HCT116 (cell line): ENCODE measurements at regions not wholly inside any gene's neighbourhood (a gene's known extent, or its start where the extent isn't known, plus 50 kb on each side); places are given as distances from the start of the nearest gene placed in this dataset.

Experiments used
- ATAC-seq: fragments of 200-7000 bp; cut with Tn5 transposase; 2 replicates; pipeline ENCODE4 v1.9.1; 2020; ENCODE audit warnings: mild to moderate bottlenecking, moderate library complexity
- BruUV-seq: library from RNA; stranded (reverse); fragments of 400-500 nt; replicated peaks from 2 replicates; lab custom pipeline; 2021; lab: Mats Ljungman, UMichigan
- CTCF ChIA-PET: fragments of 300-600 bp; sonication (Branson Sonifier 250); formaldehyde crosslinking; loops from one replicate; lab custom pipeline; 2021; ENCODE audit warnings: antibody characterized with exemption; lab: Charles Lee
- POLR2A ChIA-PET: fragments of 300-600, 350-600 bp; sonication (Branson Sonifier 250); formaldehyde crosslinking; loops from one replicate; lab custom pipeline; 2021; ENCODE audit warnings: antibody characterized with exemption; lab: Charles Lee
- RAD21 ChIA-PET, 2 experiments: fragments of 300-600 bp; sonication (Branson Sonifier 250); formaldehyde crosslinking; loops; one replicate each; lab custom pipeline; 2023; ENCODE audit warnings: low total read pairs in 2 of 2; ENCODE audit not compliant: uncharacterized antibody in 2 of 2, unreplicated experiment in 2 of 2, low non-redundant PET in 1 of 2; lab: Charles Lee
- DNase-seq: peaks from one replicate; pipeline ENCODE4 v3.0.0-alpha.2; 2010; ENCODE audit warnings: low read depth, low spot score
- H2AFZ ChIP-seq: fragments of 200-600 bp; shearing (Covaris generic), sonication (generic); 2 replicates; pipeline ENCODE4 v1.6.1; 2017; ENCODE audit warnings: low read depth, mixed run types, mixed read lengths, antibody characterized with exemption, low read length; ENCODE audit not compliant: poor library complexity, severe bottlenecking
- H3K27ac ChIP-seq: 2 replicates; pipeline ENCODE4 v1.5.1; 2012; ENCODE audit warnings: low read depth, low read length
- H3K27me3 ChIP-seq: fragments of 200-600 bp; sonication (generic); 2 replicates; pipeline ENCODE4 v1.6.1; 2016; ENCODE audit warnings: mixed run types, low read length, mixed read lengths; ENCODE audit not compliant: insufficient read depth
- H3K36me3 ChIP-seq, 2 experiments: fragments of 200-500 bp in 1 of 2; fragments of 200-600 bp in 1 of 2; sonication (Bioruptor generic) in 1 of 2; sonication (generic) in 1 of 2; 2 replicates each; pipeline versions ENCODE4 v1.5.1 to v1.6.1; 2014 to 2016; ENCODE audit warnings: low read length in 2 of 2, inconsistent platforms in 1 of 2, mixed read lengths in 1 of 2, mixed run types in 1 of 2; ENCODE audit not compliant: insufficient read depth in 2 of 2, control insufficient read depth in 1 of 2
- H3K4me1 ChIP-seq, 2 experiments: fragments of 200-600 bp in 1 of 2; sonication (generic) in 1 of 2; 2 replicates each; pipeline versions ENCODE4 v1.5.1 to v1.6.1; 2012 to 2017; ENCODE audit warnings: low read length in 2 of 2, inconsistent platforms in 1 of 2, mild to moderate bottlenecking in 1 of 2, mixed read lengths in 1 of 2, mixed run types in 1 of 2, moderate library complexity in 1 of 2; ENCODE audit not compliant: insufficient read depth in 2 of 2, control insufficient read depth in 1 of 2
- H3K4me2 ChIP-seq: fragments of 200-600 bp; sonication (generic); 2 replicates; pipeline ENCODE4 v1.6.1; 2017; ENCODE audit warnings: mixed run types, low read length, mixed read lengths
- H3K4me3 ChIP-seq, 2 experiments: fragments of 200-600 bp in 1 of 2; sonication (generic) in 1 of 2; replicated peaks in 1 of 2; 2 replicates each; pipeline ENCODE4 v1.5.1; 2011 to 2016; ENCODE audit warnings: low read length in 2 of 2, control low read depth in 1 of 2, low read depth in 1 of 2, mild to moderate bottlenecking in 1 of 2, mixed read lengths in 1 of 2, mixed run types in 1 of 2
- H3K79me2 ChIP-seq: fragments of 200-600 bp; sonication (generic); 2 replicates; pipeline ENCODE4 v1.6.1; 2017; ENCODE audit warnings: mild to moderate bottlenecking, mixed run types, low read length, moderate library complexity, mixed read lengths; ENCODE audit not compliant: insufficient read depth
- H3K9ac ChIP-seq: fragments of 200-600 bp; sonication (generic); 2 replicates; pipeline ENCODE4 v1.6.1; 2016; ENCODE audit warnings: low read length, mixed read lengths
- H3K9me2 ChIP-seq: fragments of 200-600 bp; sonication (generic), shearing (Covaris generic); 2 replicates; pipeline ENCODE4 v1.6.1; 2017; ENCODE audit warnings: mixed run types, mild to moderate bottlenecking, moderate library complexity; ENCODE audit not compliant: insufficient read depth
- H3K9me3 ChIP-seq, 2 experiments: fragments of 200-500 bp in 1 of 2; fragments of 200-600 bp in 1 of 2; sonication (Bioruptor generic) in 1 of 2; sonication (generic) in 1 of 2; 2 replicates each; pipeline ENCODE4 v1.6.1; 2014 to 2017; ENCODE audit warnings: low read length in 2 of 2, mixed read lengths in 2 of 2, inconsistent platforms in 1 of 2, low read depth in 1 of 2, mild to moderate bottlenecking in 1 of 2, mixed run types in 1 of 2, moderate library complexity in 1 of 2; ENCODE audit not compliant: control insufficient read depth in 1 of 2, insufficient read depth in 1 of 2
- H4K20me1 ChIP-seq: fragments of 200-600 bp; sonication (generic), shearing (Covaris generic); 2 replicates; pipeline ENCODE4 v1.6.1; 2017; ENCODE audit warnings: mixed run types, mild to moderate bottlenecking, moderate library complexity; ENCODE audit not compliant: insufficient read depth
- CBX3 ChIP-seq: IDR thresholded peaks from 2 replicates; pipeline ENCODE4 v1.6.1; 2012; ENCODE audit warnings: low read depth
- EGR1 ChIP-seq: IDR thresholded peaks from 2 replicates; pipeline ENCODE4 v1.6.1; 2012; ENCODE audit warnings: low read depth
- ELF1 ChIP-seq: IDR thresholded peaks from 2 replicates; pipeline ENCODE4 v1.6.1; 2012; ENCODE audit warnings: low read depth, borderline replicate concordance
- EZH2 ChIP-seq: fragments of 200-600 bp; sonication (generic); IDR thresholded peaks from 2 replicates; pipeline ENCODE4 v1.6.1; 2017; ENCODE audit warnings: antibody characterized with exemption, mixed run types
- EZH2phosphoT487 ChIP-seq: fragments of 200-600 bp; IDR thresholded peaks from 2 replicates; pipeline ENCODE4 v1.6.1; 2018; ENCODE audit warnings: antibody characterized with exemption, borderline replicate concordance
- FOSL1 ChIP-seq: IDR thresholded peaks from 2 replicates; pipeline ENCODE4 v1.6.1; 2012; ENCODE audit warnings: low read depth
- JUND ChIP-seq: IDR thresholded peaks from 2 replicates; pipeline ENCODE4 v1.6.1; 2012
- POLR2A ChIP-seq: IDR thresholded peaks from 2 replicates; pipeline ENCODE4 v1.7.0; 2011; ENCODE audit warnings: borderline replicate concordance; ENCODE audit not compliant: insufficient read depth, insufficient read length; ENCODE audit errors: extremely low read depth
- POLR2AphosphoS5 ChIP-seq: IDR thresholded peaks from 2 replicates; pipeline ENCODE4 v1.6.1; 2011; ENCODE audit warnings: mild to moderate bottlenecking, low read depth, low read length, moderate library complexity
- RAD21 ChIP-seq: IDR thresholded peaks from 2 replicates; pipeline ENCODE4 v1.6.1; 2012; ENCODE audit warnings: low read depth, mild to moderate bottlenecking
- REST ChIP-seq: IDR thresholded peaks from 2 replicates; pipeline ENCODE4 v1.6.1; 2012; ENCODE audit warnings: low read depth
- SIN3A ChIP-seq: IDR thresholded peaks from 2 replicates; pipeline ENCODE4 v1.6.1; 2012; ENCODE audit warnings: low read depth
- SP1 ChIP-seq: IDR thresholded peaks from 2 replicates; pipeline ENCODE4 v1.6.1; 2012; ENCODE audit warnings: low read depth
- YY1 ChIP-seq: IDR thresholded peaks from 2 replicates; pipeline ENCODE4 v1.6.1; 2011; ENCODE audit warnings: low read length, low read depth, moderate library complexity, mild to moderate bottlenecking; ENCODE audit not compliant: insufficient replicate concordance; ENCODE audit errors: extremely low read depth
- ZFX ChIP-seq: fragments of 450-650 bp; IDR thresholded peaks from 2 replicates; pipeline ENCODE4 v1.6.1; 2017
- intact Hi-C: fragments of 100-400 bp; cut with micrococcal nuclease; formaldehyde crosslinking; loops from 2 replicates; pipeline ENCODE4 v1.10.0; 2022
- TF ChIP-seq, protein P1 (sequence below): IDR thresholded peaks from 2 replicates; pipeline ENCODE4 v1.6.1; 2011; ENCODE audit warnings: mild to moderate bottlenecking, low read length, moderate library complexity; ENCODE audit not compliant: insufficient replicate concordance; ENCODE audit errors: extremely low read depth
- TF ChIP-seq, protein P2 (sequence below): IDR thresholded peaks from 2 replicates; pipeline ENCODE4 v1.6.1; 2012
- TF ChIP-seq, protein P3 (sequence below): IDR thresholded peaks from 2 replicates; pipeline ENCODE4 v1.6.1; 2012

DNA sequence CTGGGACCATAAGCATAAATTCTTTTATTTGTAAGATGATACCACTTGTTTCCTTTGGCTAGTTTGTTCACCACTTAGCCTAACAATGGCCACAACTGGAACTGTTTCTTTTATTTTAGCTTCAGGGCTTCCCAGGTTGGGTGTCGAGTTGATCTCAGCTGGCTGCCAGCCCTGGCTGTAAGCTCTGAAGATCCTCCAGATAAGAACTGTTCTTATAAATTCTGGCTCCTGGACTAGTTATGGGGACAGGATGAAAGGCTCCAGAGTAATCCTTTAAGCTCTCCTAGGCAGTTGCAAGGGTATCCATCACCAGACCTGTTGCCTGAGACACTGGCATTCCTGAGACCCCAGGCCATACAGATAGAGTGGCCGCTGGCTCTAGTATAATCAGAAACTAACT lies 129.4 kb upstream of the ACSL4 start:
- Histone ChIP-seq H3K27me3 (no peaks in the 10 kb centered on the region), H4K20me1 (no peaks in the 10 kb centered on the region), H3K4me3 (no peak overlapping the region), H2AFZ (no peak overlapping the region), H3K36me3 (no peaks in the 10 kb centered on the region), H3K9me3 (no peaks in the 10 kb centered on the region), H3K4me1 (no peaks in the 10 kb centered on the region), H3K27ac (no peak overlapping the region), H3K9ac (no peak overlapping the region), H3K4me2 (no peak overlapping the region), H3K9me2 (no peaks in the 10 kb centered on the region), H3K79me2 (no peaks in the 10 kb centered on the region)
- ChIA-PET RAD21 (no interaction called here), POLR2A (no interaction called here), CTCF (interaction anchor here (0.7 kb wide), 1 partner anchor 149 kb away, joined by 3 read pairs; no protein-coding TSS in a partner anchor)
- TF ChIP-seq, protein P1, sequence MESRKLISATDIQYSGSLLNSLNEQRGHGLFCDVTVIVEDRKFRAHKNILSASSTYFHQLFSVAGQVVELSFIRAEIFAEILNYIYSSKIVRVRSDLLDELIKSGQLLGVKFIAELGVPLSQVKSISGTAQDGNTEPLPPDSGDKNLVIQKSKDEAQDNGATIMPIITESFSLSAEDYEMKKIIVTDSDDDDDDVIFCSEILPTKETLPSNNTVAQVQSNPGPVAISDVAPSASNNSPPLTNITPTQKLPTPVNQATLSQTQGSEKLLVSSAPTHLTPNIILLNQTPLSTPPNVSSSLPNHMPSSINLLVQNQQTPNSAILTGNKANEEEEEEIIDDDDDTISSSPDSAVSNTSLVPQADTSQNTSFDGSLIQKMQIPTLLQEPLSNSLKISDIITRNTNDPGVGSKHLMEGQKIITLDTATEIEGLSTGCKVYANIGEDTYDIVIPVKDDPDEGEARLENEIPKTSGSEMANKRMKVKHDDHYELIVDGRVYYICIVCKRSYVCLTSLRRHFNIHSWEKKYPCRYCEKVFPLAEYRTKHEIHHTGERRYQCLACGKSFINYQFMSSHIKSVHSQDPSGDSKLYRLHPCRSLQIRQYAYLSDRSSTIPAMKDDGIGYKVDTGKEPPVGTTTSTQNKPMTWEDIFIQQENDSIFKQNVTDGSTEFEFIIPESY, result no peak
- no peak for TF ChIP-seq EGR1
- TF ChIP-seq, protein P2, sequence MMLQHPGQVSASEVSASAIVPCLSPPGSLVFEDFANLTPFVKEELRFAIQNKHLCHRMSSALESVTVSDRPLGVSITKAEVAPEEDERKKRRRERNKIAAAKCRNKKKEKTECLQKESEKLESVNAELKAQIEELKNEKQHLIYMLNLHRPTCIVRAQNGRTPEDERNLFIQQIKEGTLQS, result no peak
- TF ChIP-seq, protein P3, sequence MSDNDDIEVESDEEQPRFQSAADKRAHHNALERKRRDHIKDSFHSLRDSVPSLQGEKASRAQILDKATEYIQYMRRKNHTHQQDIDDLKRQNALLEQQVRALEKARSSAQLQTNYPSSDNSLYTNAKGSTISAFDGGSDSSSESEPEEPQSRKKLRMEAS, result no peak
- TF ChIP-seq SP1, result no peak
- no peak for TF ChIP-seq ZFX
- TF ChIP-seq SIN3A, result no peak
- no peak for TF ChIP-seq CBX3
- TF ChIP-seq POLR2A, result no peak
- no peak for TF ChIP-seq FOSL1
- no peak for TF ChIP-seq EZH2phosphoT487
- TF ChIP-seq JUND, result no peak
- TF ChIP-seq ELF1, result no peak
- no peak for TF ChIP-seq POLR2AphosphoS5
- no peak for TF ChIP-seq YY1
- no peak for TF ChIP-seq EZH2
- TF ChIP-seq REST, result no peak
- TF ChIP-seq RAD21, result no peak
- DNase-seq (no peak), ATAC-seq (no peak)
- BruUV-seq, result no TSS peak
- intact Hi-C loops, result no loop called here
